Ishikawa (cell line): ENCODE measurements at regions not wholly inside any gene's neighbourhood (a gene's known extent, or its start where the extent isn't known, plus 50 kb on each side); places are given as distances from the start of the nearest gene placed in this dataset.

Experiments used
- CEBPB ChIP-seq: IDR thresholded peaks from 2 replicates; pipeline ENCODE4 v1.6.1; 2012
- CREB1 ChIP-seq: IDR thresholded peaks from 2 replicates; pipeline ENCODE4 v1.6.1; 2012; ENCODE audit warnings: low read depth
- EGR1 ChIP-seq: IDR thresholded peaks from 2 replicates; pipeline ENCODE4 v1.6.1; 2012
- EP300 ChIP-seq: IDR thresholded peaks from 2 replicates; pipeline ENCODE4 v1.6.1; 2012; ENCODE audit warnings: borderline replicate concordance
- FOXM1 ChIP-seq: IDR thresholded peaks from 2 replicates; pipeline ENCODE4 v1.6.1; 2012; ENCODE audit warnings: low read depth, borderline replicate concordance
- NFIC ChIP-seq: IDR thresholded peaks from 2 replicates; pipeline ENCODE4 v1.6.1; 2012
- RAD21 ChIP-seq: IDR thresholded peaks from 2 replicates; pipeline ENCODE4 v1.6.1; 2012; ENCODE audit warnings: low read depth
- TAF1 ChIP-seq: IDR thresholded peaks from 2 replicates; pipeline ENCODE4 v1.6.1; 2012; ENCODE audit warnings: low read depth, mild to moderate bottlenecking
- TCF12 ChIP-seq: IDR thresholded peaks from 2 replicates; pipeline ENCODE4 v1.6.1; 2012; ENCODE audit warnings: low read depth
- TEAD4 ChIP-seq: IDR thresholded peaks from 2 replicates; pipeline ENCODE4 v1.6.1; 2012
- YY1 ChIP-seq: IDR thresholded peaks from 2 replicates; pipeline ENCODE4 v1.6.1; 2012; ENCODE audit warnings: low read depth
- ZBTB7A ChIP-seq: IDR thresholded peaks from 2 replicates; pipeline ENCODE4 v1.6.1; 2012; ENCODE audit warnings: low read depth
- TF ChIP-seq, protein P1 (sequence below): IDR thresholded peaks from 2 replicates; pipeline ENCODE4 v1.6.1; 2012; ENCODE audit warnings: low read depth, mild to moderate bottlenecking
- TF ChIP-seq, protein P2 (sequence below): IDR thresholded peaks from 2 replicates; pipeline ENCODE4 v1.6.1; 2012
- TF ChIP-seq, protein P3 (sequence below): IDR thresholded peaks from 2 replicates; pipeline ENCODE4 v1.6.1; 2012

DNA sequence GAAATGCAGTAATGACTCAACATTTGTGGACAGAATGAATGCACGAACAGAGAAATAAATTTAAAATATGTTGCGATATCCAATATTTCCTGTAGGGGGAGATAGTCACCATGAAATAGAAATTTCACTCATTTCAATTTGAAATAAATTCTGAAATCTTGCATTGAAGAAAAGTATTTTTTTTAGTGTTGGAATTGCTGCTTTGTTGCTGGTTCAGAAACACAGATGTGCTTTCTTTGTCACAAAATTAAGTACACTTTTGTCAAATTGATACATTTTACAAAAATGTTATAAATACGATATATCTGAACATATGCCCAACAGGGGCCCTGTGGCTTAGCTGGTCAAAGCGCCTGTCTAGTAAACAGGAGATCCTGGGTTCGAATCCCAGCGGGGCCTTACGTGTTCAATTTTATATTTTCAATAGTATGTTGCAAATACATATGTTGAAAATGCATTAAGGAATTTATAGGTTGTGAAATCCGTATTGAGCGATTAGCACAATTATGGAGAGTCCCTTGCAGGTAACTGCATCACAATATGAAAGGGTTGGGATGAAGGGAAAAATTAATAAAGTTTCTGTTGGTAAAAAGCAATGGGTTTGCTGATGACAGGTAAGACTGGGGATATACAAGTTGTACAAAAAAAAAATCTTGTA, 85.4 kb upstream of the PRSS16 start:
- TF ChIP-seq RAD21 (peak; percentile 59), CEBPB (peak; percentile 62; the same call in 1 of the 2 replicates), TEAD4 (peak; percentile 51), TAF1 (no peak), CREB1 (no peak)
- TF ChIP-seq, protein P1, sequence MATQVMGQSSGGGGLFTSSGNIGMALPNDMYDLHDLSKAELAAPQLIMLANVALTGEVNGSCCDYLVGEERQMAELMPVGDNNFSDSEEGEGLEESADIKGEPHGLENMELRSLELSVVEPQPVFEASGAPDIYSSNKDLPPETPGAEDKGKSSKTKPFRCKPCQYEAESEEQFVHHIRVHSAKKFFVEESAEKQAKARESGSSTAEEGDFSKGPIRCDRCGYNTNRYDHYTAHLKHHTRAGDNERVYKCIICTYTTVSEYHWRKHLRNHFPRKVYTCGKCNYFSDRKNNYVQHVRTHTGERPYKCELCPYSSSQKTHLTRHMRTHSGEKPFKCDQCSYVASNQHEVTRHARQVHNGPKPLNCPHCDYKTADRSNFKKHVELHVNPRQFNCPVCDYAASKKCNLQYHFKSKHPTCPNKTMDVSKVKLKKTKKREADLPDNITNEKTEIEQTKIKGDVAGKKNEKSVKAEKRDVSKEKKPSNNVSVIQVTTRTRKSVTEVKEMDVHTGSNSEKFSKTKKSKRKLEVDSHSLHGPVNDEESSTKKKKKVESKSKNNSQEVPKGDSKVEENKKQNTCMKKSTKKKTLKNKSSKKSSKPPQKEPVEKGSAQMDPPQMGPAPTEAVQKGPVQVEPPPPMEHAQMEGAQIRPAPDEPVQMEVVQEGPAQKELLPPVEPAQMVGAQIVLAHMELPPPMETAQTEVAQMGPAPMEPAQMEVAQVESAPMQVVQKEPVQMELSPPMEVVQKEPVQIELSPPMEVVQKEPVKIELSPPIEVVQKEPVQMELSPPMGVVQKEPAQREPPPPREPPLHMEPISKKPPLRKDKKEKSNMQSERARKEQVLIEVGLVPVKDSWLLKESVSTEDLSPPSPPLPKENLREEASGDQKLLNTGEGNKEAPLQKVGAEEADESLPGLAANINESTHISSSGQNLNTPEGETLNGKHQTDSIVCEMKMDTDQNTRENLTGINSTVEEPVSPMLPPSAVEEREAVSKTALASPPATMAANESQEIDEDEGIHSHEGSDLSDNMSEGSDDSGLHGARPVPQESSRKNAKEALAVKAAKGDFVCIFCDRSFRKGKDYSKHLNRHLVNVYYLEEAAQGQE = no peak

DNA sequence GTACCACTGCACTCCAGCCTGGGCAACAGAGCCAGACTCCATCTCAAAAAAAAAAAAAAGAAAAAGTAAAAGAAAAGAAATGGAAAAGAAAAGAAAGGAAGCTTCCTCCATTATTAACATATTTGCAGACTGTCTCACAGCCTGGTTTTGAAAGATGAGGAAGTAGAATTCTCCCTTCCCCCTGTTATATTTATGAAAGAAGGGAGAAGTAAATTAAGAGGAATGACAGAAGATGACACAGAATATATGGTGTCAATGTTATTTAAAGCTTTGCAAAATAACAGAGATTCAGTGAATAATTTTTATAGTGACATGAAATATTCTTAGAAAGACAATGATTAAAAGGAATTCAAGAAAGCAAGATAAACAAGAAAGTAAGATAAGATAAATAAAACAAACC, 83.7 kb upstream of the PRSS16 start:
- TF ChIP-seq YY1 (no peak), TAF1 (no peak), RAD21 (no peak), TCF12 (no peak), EP300 (no peak), NFIC (no peak), EGR1 (no peak), CREB1 (no peak), FOXM1 (no peak), CEBPB (no peak)
- TF ChIP-seq, protein P2, sequence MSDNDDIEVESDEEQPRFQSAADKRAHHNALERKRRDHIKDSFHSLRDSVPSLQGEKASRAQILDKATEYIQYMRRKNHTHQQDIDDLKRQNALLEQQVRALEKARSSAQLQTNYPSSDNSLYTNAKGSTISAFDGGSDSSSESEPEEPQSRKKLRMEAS = no peak
- TF ChIP-seq, protein P1 = no peak

DNA sequence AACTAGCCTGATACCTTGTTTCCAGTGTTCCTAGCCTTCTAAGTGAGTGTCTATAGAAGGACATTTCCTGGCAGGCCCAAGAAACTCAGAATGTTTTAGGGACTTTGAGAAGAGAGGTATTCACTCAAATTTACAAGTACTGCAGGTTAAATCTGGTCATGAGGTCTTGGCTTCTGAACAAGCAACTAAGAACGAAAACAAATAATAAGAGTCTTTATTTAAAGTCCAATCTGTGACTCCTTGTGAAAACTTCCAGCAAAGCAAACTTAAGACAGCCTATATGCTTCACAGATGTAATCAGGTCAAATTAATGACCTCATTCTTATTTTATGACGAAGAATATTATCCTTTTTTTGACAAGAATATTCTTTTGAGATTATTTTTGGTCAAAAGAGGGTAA, 79.4 kb upstream of the PRSS16 start:
- no peak for TF ChIP-seq TAF1
- no peak for TF ChIP-seq ZBTB7A
- TF ChIP-seq TEAD4 = no peak
- TF ChIP-seq CEBPB = no peak
- no peak for TF ChIP-seq RAD21
- TF ChIP-seq NFIC = no peak
- TF ChIP-seq, protein P1 = no peak
- TF ChIP-seq, protein P2 = no peak
- no peak for TF ChIP-seq YY1
- no peak for TF ChIP-seq CREB1
- no peak for TF ChIP-seq EP300
- no peak for TF ChIP-seq TCF12
- TF ChIP-seq FOXM1 = no peak
- no peak for TF ChIP-seq EGR1
- TF ChIP-seq, protein P3, sequence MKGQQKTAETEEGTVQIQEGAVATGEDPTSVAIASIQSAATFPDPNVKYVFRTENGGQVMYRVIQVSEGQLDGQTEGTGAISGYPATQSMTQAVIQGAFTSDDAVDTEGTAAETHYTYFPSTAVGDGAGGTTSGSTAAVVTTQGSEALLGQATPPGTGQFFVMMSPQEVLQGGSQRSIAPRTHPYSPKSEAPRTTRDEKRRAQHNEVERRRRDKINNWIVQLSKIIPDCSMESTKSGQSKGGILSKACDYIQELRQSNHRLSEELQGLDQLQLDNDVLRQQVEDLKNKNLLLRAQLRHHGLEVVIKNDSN = no peak

DNA sequence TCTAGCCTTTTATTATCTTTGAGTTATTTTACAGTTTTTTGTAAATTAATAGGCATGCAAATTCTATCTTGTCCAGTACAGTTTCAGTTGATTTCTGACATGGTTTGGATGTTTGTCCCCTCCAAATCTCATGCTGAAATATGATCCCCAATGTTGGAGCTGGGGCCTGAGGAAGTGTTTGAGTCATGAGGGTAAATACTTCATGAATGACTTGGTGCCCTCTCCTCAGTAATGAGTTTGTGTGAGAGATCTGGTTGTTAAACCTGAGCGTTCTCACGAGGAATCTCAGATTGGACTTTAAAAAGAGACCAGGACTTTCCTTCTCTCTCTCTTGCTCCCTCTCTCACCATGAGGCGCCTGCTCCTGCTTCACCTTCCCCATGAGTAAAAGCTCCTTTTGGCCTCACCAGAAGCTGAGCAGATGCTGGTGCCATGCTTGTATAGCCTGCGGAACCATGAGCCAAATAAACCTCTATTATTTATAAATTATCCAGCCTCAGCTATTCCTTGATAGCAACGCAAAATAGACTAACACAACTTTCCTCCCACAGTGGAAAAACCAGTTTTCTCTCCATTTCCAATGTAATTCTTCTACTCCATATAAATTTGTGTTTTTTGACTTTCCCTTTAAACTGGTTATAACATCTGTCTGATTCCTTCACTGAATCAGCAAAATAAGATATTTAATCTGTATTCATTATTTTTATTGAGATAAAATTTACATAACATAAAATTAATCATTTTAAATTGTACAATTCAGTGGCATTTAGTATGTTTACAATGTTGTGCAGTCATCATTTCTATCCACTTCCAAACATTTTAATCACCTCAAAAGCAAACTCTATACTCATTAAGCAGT, 78.7 kb upstream of the PRSS16 start:
- TF ChIP-seq YY1 = no peak
- TF ChIP-seq CREB1 = no peak
- TF ChIP-seq TEAD4 = peak; percentile 10; the same call in 1 of the 2 replicates
- TF ChIP-seq TCF12 = 0 out of 2 replicates have a peak, but pooled peaks have one; percentile 25

DNA sequence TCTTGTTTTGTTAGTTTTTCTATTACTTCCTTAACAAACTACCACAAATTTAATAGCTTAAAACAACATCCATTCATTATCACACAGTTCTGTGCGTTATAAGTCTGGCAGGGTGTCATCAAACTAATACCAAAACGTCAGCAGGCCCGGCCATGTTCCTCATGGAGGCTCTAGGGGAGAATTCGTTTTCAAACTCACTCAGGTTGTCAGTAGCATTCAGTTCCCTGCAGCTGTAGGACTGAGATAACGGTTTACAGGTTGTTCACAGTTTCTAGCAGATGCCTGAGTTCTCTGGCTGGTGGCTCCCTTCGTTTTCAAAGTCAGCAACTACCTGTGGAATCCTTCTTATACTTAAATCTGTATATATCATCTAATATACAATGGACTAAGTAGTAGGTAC, 72.5 kb upstream of the PRSS16 start:
- TF ChIP-seq NFIC = no peak
- TF ChIP-seq RAD21 = no peak
- TF ChIP-seq CREB1 = no peak
- TF ChIP-seq EGR1 = no peak
- no peak for TF ChIP-seq TAF1
- no peak for TF ChIP-seq ZBTB7A
- no peak for TF ChIP-seq TEAD4
